A673 (cell line): ENCODE measurements at regions not wholly inside any gene's neighbourhood (a gene's known extent, or its start where the extent isn't known, plus 50 kb on each side); places are given as distances from the start of the nearest gene placed in this dataset.

ENCODE experiments used
- BruUV-seq: library from RNA; stranded (reverse); fragments of 400-500 nt; replicated peaks from 2 replicates; lab custom pipeline; 2021; lab: Mats Ljungman, UMichigan
- CTCF ChIA-PET: fragments of 300-600 bp; sonication (Branson Sonifier 250); formaldehyde crosslinking; loops from one replicate; lab custom pipeline; 2022; ENCODE audit warnings: antibody characterized with exemption; lab: Charles Lee
- POLR2A ChIA-PET: fragments of 300-600 bp; sonication (Branson Sonifier 250); formaldehyde crosslinking; loops from one replicate; lab custom pipeline; 2022; ENCODE audit warnings: antibody characterized with exemption; ENCODE audit not compliant: low non-redundant PET; lab: Charles Lee
- DNase-seq: peaks from one replicate; pipeline ENCODE4 v3.0.0-alpha.2; 2015; ENCODE audit warnings: low spot score
- H3K27ac ChIP-seq: fragments of 200-600 bp; sonication (generic); 2 replicates; pipeline ENCODE4 v1.5.1; 2016; ENCODE audit warnings: mixed run types, low read depth, mild to moderate bottlenecking, mixed read lengths, antibody characterized with exemption, low read length; ENCODE audit not compliant: poor library complexity, severe bottlenecking
- H3K27me3 ChIP-seq: fragments of 200-600 bp; sonication (generic); replicated peaks from 2 replicates; pipeline ENCODE4 v1.6.1; 2017; ENCODE audit warnings: mixed run types, low read depth, mild to moderate bottlenecking, mixed read lengths, antibody characterized with exemption, low read length; ENCODE audit not compliant: insufficient read depth, poor library complexity
- H3K36me3 ChIP-seq: fragments of 200-600 bp; sonication (generic); 2 replicates; pipeline ENCODE4 v1.6.1; 2016; ENCODE audit warnings: mixed run types, mild to moderate bottlenecking, mixed read lengths, antibody characterized with exemption, low read length; ENCODE audit not compliant: insufficient read depth, poor library complexity, severe bottlenecking
- H3K4me1 ChIP-seq: fragments of 200-600 bp; sonication (generic); 2 replicates; pipeline ENCODE4 v1.6.1; 2017; ENCODE audit warnings: mixed run types, mild to moderate bottlenecking, mixed read lengths, antibody characterized with exemption, low read length; ENCODE audit not compliant: insufficient read depth, poor library complexity, severe bottlenecking
- H3K4me3 ChIP-seq: fragments of 200-600 bp; sonication (generic); 2 replicates; pipeline ENCODE4 v1.5.1; 2016; ENCODE audit warnings: low read depth, mixed run types, mild to moderate bottlenecking, mixed read lengths, low read length; ENCODE audit not compliant: poor library complexity, severe bottlenecking
- H3K9me3 ChIP-seq: fragments of 200-600 bp; sonication (generic); 2 replicates; pipeline ENCODE4 v1.6.1; 2016; ENCODE audit warnings: mixed run types, low read depth, mild to moderate bottlenecking, mixed read lengths, antibody characterized with exemption, low read length; ENCODE audit not compliant: poor library complexity, severe bottlenecking
- EZH2 ChIP-seq: fragments of 200-600 bp; sonication (generic); IDR thresholded peaks from 2 replicates; pipeline ENCODE4 v1.6.1; 2017; ENCODE audit warnings: borderline replicate concordance, low read depth, mild to moderate bottlenecking, mixed read lengths, antibody characterized with exemption, low read length; ENCODE audit not compliant: poor library complexity, severe bottlenecking
- intact Hi-C: fragments of 100-400 bp; cut with micrococcal nuclease; formaldehyde crosslinking; loops from one replicate; pipeline ENCODE4 v1.10.0; 2022; ENCODE audit not compliant: unreplicated experiment
- TF ChIP-seq, protein P1 (sequence below): fragments of 300-800, 200-600 bp; sonication (generic); conservative IDR thresholded peaks from 2 replicates; pipeline ENCODE4 v1.5.1; 2017; ENCODE audit warnings: low read depth, mild to moderate bottlenecking, antibody characterized with exemption, low read length, moderate library complexity, mixed read lengths

DNA sequence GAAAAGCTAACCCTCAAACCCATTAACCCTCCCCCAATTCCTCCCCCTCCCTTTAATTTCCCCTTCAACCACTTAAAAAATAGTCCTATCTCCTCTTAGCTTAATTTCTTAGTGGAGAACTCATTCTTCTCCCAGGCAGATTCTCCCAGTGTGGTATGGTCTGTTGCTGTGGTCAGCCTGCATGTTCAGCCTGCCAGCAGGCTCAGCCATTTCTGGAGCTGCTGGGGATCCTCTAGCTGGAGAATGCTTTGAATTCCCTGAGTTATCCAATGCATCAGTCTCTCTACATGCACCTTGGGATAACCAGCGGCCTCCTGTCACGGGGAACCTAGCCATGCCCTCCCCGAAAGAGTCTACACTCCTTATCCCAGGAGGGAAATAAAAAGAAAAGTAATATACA is 375.4 kb upstream of the RSPO3 start:
- POLR2A ChIA-PET = no interaction called here
- no peaks in the 10 kb centered on the region for H3K9me3 ChIP-seq
- no peak for DNase-seq
- intact Hi-C loops = no loop called here
- H3K4me1 ChIP-seq = no peaks in the 10 kb centered on the region
- no peak for TF ChIP-seq EZH2
- TF ChIP-seq, protein P1, sequence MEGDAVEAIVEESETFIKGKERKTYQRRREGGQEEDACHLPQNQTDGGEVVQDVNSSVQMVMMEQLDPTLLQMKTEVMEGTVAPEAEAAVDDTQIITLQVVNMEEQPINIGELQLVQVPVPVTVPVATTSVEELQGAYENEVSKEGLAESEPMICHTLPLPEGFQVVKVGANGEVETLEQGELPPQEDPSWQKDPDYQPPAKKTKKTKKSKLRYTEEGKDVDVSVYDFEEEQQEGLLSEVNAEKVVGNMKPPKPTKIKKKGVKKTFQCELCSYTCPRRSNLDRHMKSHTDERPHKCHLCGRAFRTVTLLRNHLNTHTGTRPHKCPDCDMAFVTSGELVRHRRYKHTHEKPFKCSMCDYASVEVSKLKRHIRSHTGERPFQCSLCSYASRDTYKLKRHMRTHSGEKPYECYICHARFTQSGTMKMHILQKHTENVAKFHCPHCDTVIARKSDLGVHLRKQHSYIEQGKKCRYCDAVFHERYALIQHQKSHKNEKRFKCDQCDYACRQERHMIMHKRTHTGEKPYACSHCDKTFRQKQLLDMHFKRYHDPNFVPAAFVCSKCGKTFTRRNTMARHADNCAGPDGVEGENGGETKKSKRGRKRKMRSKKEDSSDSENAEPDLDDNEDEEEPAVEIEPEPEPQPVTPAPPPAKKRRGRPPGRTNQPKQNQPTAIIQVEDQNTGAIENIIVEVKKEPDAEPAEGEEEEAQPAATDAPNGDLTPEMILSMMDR = no peak
- BruUV-seq = no TSS peak
- H3K36me3 ChIP-seq = no peaks in the 10 kb centered on the region
- H3K27ac ChIP-seq = no peak overlapping the region
- CTCF ChIA-PET = no interaction called here
- H3K4me3 ChIP-seq = no peak overlapping the region
- no peaks in the 10 kb centered on the region for H3K27me3 ChIP-seq

DNA sequence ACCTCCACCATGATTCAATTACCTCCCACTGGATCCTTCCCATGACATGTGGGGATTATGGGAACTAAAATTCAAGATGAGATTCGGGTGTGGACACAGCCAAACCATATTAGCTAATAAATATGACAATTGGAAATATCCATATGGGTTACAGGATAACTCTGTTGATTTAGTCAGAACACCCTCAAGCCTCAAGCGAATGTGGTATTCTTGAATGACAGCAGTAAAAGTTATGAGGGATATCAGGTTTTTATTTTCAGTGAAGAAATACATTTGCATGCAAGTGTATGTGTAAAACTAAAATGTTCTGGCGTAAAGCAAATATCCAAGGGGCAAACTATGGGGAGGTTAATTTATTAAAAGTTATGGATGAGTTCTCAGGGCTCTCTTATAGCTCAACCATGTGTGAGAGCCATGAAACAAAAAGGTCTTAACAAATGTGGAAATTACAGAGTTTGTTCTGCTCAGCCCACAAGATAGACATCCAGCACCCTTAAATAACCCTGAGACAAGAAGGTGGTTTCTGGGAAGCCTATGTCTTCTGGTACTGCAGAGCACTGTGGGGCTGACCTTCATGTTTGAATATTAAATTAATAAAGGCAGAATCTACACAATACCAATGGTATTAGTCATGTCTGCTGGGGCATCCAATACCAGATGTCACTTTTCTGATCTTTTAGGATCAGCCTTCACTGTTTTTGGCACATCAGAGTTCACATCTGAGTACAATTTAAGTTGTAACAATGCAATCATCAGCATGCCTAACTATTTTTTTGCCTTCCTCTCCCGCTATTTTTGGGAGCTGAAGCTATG is 370.5 kb upstream of the RSPO3 start:
- no peaks in the 10 kb centered on the region for H3K36me3 ChIP-seq
- ChIA-PET POLR2A (no interaction called here), CTCF (no interaction called here)
- intact Hi-C loops = no loop called here
- no TSS peak for BruUV-seq
- no peaks in the 10 kb centered on the region for H3K4me1 ChIP-seq
- no peaks in the 10 kb centered on the region for H3K27me3 ChIP-seq
- no peak for DNase-seq
- TF ChIP-seq, protein P1 = no peak
- TF ChIP-seq EZH2 = no peak
- H3K4me3 ChIP-seq = no peak overlapping the region
- H3K27ac ChIP-seq = no peak overlapping the region
- peaks cover 6% of the 10 kb centered on the region for H3K9me3 ChIP-seq

DNA sequence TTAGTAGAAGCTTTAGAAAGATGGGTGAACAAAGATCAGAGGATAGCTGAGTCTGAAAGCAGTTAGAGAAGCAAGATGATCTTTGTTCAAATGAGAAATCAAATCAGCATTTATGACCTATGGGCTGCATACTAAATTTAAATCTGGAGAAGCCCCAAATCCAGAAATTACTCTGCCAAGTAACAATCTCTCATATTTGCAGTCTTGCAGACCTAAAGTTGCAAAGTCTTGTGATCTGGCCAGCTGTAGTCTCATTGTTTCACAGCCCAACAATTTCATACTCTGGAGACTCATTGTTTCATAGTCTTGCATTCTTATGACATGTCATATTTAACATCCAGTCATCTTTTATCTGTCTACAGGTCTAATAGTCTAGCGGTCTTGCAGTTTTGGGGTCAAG is 364.9 kb upstream of the RSPO3 start:
- CTCF ChIA-PET = no interaction called here
- BruUV-seq = no TSS peak
- H3K36me3 ChIP-seq = no peaks in the 10 kb centered on the region
- no peaks in the 10 kb centered on the region for H3K27me3 ChIP-seq
- no peak overlapping the region for H3K27ac ChIP-seq
- peaks cover 6% of the 10 kb centered on the region for H3K9me3 ChIP-seq
- no peak for DNase-seq
- intact Hi-C loops = no loop called here
- H3K4me1 ChIP-seq = no peaks in the 10 kb centered on the region
- POLR2A ChIA-PET = no interaction called here
- no peak overlapping the region for H3K4me3 ChIP-seq
- TF ChIP-seq EZH2 = no peak
- TF ChIP-seq, protein P1 = no peak
